ENCODE measurements at regions not wholly inside any gene's neighbourhood (a gene's known extent, or its start where the extent isn't known, plus 50 kb on each side); places are given as distances from the start of the nearest gene placed in this dataset.

DNA sequence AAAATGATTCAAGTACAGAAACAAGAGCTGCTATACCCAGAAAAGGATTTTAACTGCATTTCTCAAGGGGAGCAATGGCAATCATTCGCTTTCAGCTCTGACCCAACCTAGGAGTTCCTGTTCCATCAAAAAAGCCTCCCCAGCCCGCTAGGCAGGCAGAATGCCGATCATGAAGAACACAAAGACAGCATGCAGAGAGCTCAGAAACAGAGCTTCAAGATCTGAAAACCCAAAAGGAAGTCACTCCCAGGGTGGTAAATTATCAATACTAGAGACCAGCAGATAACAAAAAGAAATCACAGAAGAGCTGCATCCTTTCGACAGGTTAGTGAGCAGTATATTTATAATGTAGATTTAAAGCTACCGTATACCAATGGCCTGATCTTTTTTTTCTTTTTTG lies 84.8 kb upstream of the CRIM1 start:
- no peak overlapping the region for H3K4me3 ChIP-seq (ENCODE audit: low read depth, low read length)
- TF ChIP-seq, protein P1, sequence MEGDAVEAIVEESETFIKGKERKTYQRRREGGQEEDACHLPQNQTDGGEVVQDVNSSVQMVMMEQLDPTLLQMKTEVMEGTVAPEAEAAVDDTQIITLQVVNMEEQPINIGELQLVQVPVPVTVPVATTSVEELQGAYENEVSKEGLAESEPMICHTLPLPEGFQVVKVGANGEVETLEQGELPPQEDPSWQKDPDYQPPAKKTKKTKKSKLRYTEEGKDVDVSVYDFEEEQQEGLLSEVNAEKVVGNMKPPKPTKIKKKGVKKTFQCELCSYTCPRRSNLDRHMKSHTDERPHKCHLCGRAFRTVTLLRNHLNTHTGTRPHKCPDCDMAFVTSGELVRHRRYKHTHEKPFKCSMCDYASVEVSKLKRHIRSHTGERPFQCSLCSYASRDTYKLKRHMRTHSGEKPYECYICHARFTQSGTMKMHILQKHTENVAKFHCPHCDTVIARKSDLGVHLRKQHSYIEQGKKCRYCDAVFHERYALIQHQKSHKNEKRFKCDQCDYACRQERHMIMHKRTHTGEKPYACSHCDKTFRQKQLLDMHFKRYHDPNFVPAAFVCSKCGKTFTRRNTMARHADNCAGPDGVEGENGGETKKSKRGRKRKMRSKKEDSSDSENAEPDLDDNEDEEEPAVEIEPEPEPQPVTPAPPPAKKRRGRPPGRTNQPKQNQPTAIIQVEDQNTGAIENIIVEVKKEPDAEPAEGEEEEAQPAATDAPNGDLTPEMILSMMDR (IDR thresholded peaks at IDR 0.05; ENCODE audit: low read depth, low read length) = no peak
- no peaks in the 10 kb centered on the region for H3K27me3 ChIP-seq
- H3K4me1 ChIP-seq = no peaks in the 10 kb centered on the region
- no peak for DNase-seq
- H3K9me3 ChIP-seq = no peaks in the 10 kb centered on the region
- no peaks in the 10 kb centered on the region for H3K36me3 ChIP-seq

GRCh38 chr2:36267194-36267593 lies 88.4 kb upstream of the CRIM1 start:
- no peaks in the 10 kb centered on the region for H3K27me3 ChIP-seq
- no peaks in the 10 kb centered on the region for H3K9me3 ChIP-seq
- no peak for DNase-seq
- H3K4me1 ChIP-seq = no peaks in the 10 kb centered on the region
- no peak overlapping the region for H3K4me3 ChIP-seq (ENCODE audit: low read depth, low read length)
- no peaks in the 10 kb centered on the region for H3K36me3 ChIP-seq
- TF ChIP-seq, protein P1 (IDR thresholded peaks at IDR 0.05; ENCODE audit: low read depth, low read length) = no peak

DNA sequence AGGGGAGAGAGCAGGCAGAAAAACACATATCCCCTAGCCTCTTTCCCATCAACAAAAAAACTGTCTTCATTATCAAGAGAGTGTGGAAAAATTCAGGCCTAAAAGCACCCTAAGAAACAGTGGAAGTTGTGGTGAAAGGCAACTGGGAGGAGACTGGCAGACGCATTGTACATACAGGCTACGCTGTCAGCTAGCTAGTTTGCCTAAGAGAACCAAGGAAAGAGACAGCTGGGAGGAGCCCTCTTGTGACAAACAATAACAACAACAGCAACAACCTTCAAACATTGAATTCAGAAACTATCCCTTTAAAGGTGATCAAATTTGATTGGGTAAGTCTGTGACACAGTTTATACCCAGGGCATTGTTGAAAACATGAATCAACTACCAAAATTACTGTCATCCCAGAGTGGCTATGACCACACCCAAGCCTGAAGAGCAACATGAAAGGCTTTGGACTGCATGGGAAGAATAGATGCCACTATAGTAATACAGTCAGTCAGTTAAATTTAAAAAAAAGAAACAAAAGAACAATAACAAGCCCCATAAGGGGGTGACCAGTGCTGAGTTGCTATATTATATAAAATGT lies 88.9 kb upstream of the CRIM1 start:
- no peaks in the 10 kb centered on the region for H3K36me3 ChIP-seq
- no peak for DNase-seq

DNA sequence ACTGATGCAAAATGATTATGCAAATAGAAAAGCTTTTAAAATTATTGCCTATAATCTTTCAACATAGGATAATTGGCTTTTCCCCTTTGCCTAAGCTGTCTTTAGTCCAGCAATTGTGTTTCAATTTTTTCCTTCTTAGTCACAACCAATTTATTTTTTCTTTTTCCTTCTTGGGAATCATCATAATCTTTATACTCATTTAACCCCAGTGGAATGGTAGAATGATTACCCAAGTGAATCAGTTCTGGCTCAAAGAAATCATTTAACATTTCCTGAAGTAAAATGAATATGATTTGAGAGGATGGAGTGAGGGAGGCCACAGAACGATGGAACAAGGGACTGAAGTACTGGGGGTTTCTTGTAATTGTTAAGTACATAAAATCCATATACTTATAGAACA lies 93.0 kb upstream of the CRIM1 start:
- H3K4me1 ChIP-seq = no peaks in the 10 kb centered on the region
- no peaks in the 10 kb centered on the region for H3K9me3 ChIP-seq
- DNase-seq = no peak
- TF ChIP-seq, protein P1 (IDR thresholded peaks at IDR 0.05; ENCODE audit: low read depth, low read length) = no peak
- no peaks in the 10 kb centered on the region for H3K36me3 ChIP-seq
- no peaks in the 10 kb centered on the region for H3K27me3 ChIP-seq
- H3K4me3 ChIP-seq (ENCODE audit: low read depth, low read length) = no peak overlapping the region

More for the DNA sequence above, 88.9 kb upstream of the CRIM1 start:
- no peak overlapping the region for H3K4me3 ChIP-seq (ENCODE audit: low read depth, low read length)
- H3K4me1 ChIP-seq = no peaks in the 10 kb centered on the region
- H3K27me3 ChIP-seq = no peaks in the 10 kb centered on the region
- H3K9me3 ChIP-seq = no peaks in the 10 kb centered on the region
- TF ChIP-seq, protein P1 (IDR thresholded peaks at IDR 0.05; ENCODE audit: low read depth, low read length) = no peak

- TF ChIP-seq, protein P1 (IDR thresholded peaks at IDR 0.05; ENCODE audit: low read depth, low read length) = no peak
- Histone ChIP-seq H3K4me3 (ENCODE audit: low read depth, low read length) (no peak overlapping the region), H3K4me1 (no peaks in the 10 kb centered on the region), H3K9me3 (no peaks in the 10 kb centered on the region), H3K36me3 (no peaks in the 10 kb centered on the region), H3K27me3 (no peaks in the 10 kb centered on the region)
- no peak for DNase-seq
These were observed 99.7 kb upstream of the CRIM1 start for GRCh38 chr2:36255863-36256262.

GRCh38 chr2:36253086-36253485 lies 102.5 kb upstream of the CRIM1 start:
- DNase-seq = no peak
- TF ChIP-seq, protein P1 (IDR thresholded peaks at IDR 0.05; ENCODE audit: low read depth, low read length) = no peak
- H3K27me3 ChIP-seq = no peaks in the 10 kb centered on the region

More at GRCh38 chr2:36253086-36253485, 102.5 kb upstream of the CRIM1 start:
- H3K9me3 ChIP-seq = no peaks in the 10 kb centered on the region
- no peak overlapping the region for H3K4me3 ChIP-seq (ENCODE audit: low read depth, low read length)
- no peaks in the 10 kb centered on the region for H3K36me3 ChIP-seq
- H3K4me1 ChIP-seq = no peaks in the 10 kb centered on the region
